ENCODE measurements at regions not wholly inside any gene's neighbourhood (a gene's known extent, or its start where the extent isn't known, plus 50 kb on each side); places are given as distances from the start of the nearest gene placed in this dataset.

GRCh38 chr2:176747506-176747905 is 465.1 kb upstream of the HNRNPA3 start:
- DNase-seq: no peak

GRCh38 chr2:176747928-176748327 is 464.7 kb upstream of the HNRNPA3 start:
- no peak for DNase-seq

GRCh38 chr2:176748662-176749061 is 463.9 kb upstream of the HNRNPA3 start:
- no peak for DNase-seq

- DNase-seq: no peak
Measured at GRCh38 chr2:176751314-176752227, 461.0 kb upstream of the HNRNPA3 start.

- DNase-seq: no peak
Measured at GRCh38 chr2:176752295-176752694, 460.3 kb upstream of the HNRNPA3 start.

GRCh38 chr2:176753205-176753604 is 459.4 kb upstream of the HNRNPA3 start:
- no peak for DNase-seq

GRCh38 chr2:176753752-176754474 is 458.7 kb upstream of the HNRNPA3 start:
- DNase-seq: no peak

GRCh38 chr2:176755537-176756135 is 457.0 kb upstream of the HNRNPA3 start:
- DNase-seq: no peak

GRCh38 chr2:176758426-176758825 is 454.2 kb upstream of the HNRNPA3 start:
- no peak for DNase-seq

- no peak for DNase-seq
Measured at GRCh38 chr2:176760439-176760838, 452.2 kb upstream of the HNRNPA3 start.

- DNase-seq: no peak
Measured at GRCh38 chr2:176763130-176763529, 449.5 kb upstream of the HNRNPA3 start.

- no peak for DNase-seq
Measured at GRCh38 chr2:176763851-176764404, 448.7 kb upstream of the HNRNPA3 start.

GRCh38 chr2:176764921-176765320 is 447.7 kb upstream of the HNRNPA3 start:
- DNase-seq: no peak

- no peak for DNase-seq
Measured at GRCh38 chr2:176766005-176766404, 446.6 kb upstream of the HNRNPA3 start.

GRCh38 chr2:176768185-176768584 is 444.4 kb upstream of the HNRNPA3 start:
- no peak for DNase-seq

- DNase-seq: no peak
Measured at GRCh38 chr2:176769021-176769420, 443.6 kb upstream of the HNRNPA3 start.

GRCh38 chr2:176769499-176770370 is 442.9 kb upstream of the HNRNPA3 start:
- DNase-seq: no peak

- DNase-seq: no peak
Measured at GRCh38 chr2:176772816-176773215, 439.8 kb upstream of the HNRNPA3 start.

- DNase-seq: no peak
Measured at GRCh38 chr2:176774766-176775451, 437.7 kb upstream of the HNRNPA3 start.

GRCh38 chr2:176777262-176777661 is 435.3 kb upstream of the HNRNPA3 start:
- DNase-seq: no peak

GRCh38 chr2:176779917-176780316 is 432.7 kb upstream of the HNRNPA3 start:
- DNase-seq: no peak

- DNase-seq: no peak
Measured at GRCh38 chr2:176780348-176780747, 432.2 kb upstream of the HNRNPA3 start.
